ENCODE measurements at regions not wholly inside any gene's neighbourhood (a gene's known extent, or its start where the extent isn't known, plus 50 kb on each side); places are given as distances from the start of the nearest gene placed in this dataset.
A peak's percentile ranks its signal among the peaks of the same experiment; 100 is the strongest.
"Not testable (repeated sequence)": the region's sequence is repeated elsewhere in the genome, so short reads cannot be mapped to it uniquely, and the experiment has no call there.

- DNase-seq (ENCODE audit: low spot score) = no peak
Measured at GRCh38 chr15:96818861-96819260, 488.4 kb downstream of the NR2F2 start.

GRCh38 chr15:96827981-96828380 is 497.5 kb downstream of the NR2F2 start:
- no peak for DNase-seq (ENCODE audit: low spot score)

- DNase-seq (ENCODE audit: low spot score) = no peak
Measured at GRCh38 chr15:96837241-96837970, 506.9 kb downstream of the NR2F2 start.

DNA sequence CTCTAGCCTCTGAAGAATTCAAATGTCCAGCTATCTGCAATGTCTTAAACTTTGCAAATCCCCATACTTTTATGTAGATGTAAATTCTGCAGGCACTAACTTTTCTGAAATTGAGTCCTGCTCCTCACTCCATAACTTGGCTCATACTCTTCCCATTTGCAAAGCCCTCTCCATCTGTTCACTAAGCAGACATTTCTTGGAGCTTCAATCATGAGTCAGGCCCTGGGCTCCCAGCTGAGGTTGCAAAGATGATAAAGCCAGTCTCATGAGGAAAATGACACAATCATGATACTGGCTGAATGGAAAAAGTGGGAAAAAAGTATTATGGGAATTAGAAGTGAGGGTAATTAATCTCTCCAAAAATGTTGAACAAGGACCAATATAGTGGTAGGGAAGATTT is 507.6 kb downstream of the NR2F2 start:
- no peak for DNase-seq (ENCODE audit: low spot score)

DNA sequence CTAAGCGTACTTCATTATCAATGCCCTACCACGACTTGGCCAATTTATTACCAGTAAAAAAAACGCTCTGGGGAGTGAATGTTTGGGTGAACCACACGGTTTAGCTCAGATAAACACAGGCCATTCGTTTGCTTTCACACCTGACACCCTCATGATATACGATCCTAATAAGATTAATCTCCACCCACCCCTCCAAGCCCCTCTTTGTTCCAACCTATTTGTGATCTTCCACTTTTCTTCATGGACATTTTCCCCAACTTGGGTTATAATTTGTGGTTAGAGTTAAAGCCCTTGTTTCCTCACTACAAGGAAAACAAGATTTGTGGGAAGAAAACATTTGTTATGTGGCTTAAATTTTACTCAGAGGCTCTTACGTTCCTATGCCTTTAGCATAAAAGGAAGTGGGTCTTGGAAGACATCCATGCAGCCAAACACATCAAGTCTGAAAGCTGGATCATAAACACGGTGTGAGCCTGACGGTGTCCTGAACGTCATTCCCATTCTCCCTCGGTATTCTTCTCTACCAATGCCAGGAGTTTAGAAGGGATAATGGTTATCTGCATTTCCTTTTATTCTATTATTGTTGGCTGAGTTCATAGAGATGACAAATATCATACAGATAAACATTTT is 518.9 kb downstream of the NR2F2 start:
- DNase-seq (ENCODE audit: low spot score) = no peak

DNA sequence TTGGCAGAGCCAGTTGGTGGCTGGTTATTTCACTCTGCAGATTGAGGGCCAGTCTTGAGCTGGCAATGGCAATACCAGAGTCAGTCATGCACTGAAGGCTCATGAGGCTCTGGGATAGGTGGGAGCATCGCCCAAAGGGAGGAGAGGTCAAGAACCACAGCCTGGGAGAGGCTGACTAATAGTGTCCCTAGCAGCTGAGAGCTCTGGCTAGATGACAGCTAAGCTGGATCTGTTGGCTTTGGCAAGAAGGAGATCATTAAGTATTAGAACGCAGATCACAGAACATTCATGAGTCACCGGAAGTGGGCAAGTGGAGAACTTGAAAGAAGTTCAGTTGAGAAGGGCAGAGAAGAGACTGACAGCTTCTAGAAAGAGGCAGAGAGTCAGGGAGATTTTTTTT is 521.1 kb downstream of the NR2F2 start:
- DNase-seq (ENCODE audit: low spot score) = no peak

DNA sequence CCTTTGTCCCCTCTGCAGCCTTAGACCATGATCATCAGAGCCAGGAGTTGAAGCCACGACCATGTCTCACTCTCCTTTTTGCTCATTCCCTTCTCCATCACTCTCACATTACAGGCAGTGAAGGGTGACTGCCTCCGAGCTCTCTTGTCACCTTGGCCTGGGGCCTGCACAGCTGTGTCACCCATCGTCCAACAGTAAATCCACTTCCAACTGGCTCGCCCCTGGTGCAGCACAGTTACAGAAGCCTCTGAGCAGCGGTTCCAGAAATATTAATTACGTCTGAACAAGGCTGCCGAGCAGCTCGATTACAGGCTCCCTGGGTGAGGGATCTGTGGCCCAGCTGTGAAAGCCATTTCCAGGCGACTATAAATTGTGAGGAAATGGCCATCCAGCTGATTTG is 528.2 kb downstream of the NR2F2 start:
- no peak for DNase-seq (ENCODE audit: low spot score)

DNA sequence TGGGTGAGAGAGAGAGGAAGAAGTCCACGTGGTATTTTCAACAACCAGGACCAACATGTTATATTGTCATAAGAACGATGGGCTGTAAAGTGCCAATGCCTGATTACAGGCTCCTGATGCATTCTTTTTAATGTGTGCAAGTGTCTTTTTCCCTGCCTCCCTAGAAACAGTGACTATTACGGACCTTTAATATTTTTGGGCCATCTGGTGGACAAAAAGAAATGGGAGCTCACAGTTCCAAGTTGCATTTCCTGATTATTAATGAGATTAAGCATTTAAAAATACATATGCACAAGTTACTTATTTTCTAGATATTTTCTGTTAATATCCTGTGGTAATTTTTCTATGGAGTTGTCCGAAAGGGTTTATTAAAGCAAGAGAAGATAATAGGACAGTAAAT is 530.2 kb downstream of the NR2F2 start:
- no peak for DNase-seq (ENCODE audit: low spot score)

DNA sequence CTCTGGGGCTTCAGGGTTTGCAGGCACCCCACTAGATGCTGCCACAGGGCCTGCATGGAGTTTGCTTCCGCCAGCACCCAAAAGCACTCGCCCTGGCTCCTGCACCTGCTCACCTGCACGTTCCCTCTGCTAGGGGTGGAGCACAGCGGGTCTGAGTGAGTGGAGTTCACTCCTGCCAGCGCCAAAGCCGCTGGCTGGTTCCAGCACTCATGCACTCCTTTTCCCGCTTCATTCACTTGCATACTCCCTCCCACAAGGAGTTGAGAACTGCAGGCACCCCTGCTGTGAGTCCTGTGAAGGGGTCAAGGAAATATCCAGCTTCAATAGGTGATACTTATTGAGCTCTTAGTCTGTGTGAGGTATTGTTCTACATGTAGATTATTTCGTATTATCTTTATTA is 537.5 kb downstream of the NR2F2 start:
- DNase-seq (ENCODE audit: low spot score) = no peak

GRCh38 chr15:96869122-96869521 is 538.6 kb downstream of the NR2F2 start:
- no peak for DNase-seq (ENCODE audit: low spot score)

DNA sequence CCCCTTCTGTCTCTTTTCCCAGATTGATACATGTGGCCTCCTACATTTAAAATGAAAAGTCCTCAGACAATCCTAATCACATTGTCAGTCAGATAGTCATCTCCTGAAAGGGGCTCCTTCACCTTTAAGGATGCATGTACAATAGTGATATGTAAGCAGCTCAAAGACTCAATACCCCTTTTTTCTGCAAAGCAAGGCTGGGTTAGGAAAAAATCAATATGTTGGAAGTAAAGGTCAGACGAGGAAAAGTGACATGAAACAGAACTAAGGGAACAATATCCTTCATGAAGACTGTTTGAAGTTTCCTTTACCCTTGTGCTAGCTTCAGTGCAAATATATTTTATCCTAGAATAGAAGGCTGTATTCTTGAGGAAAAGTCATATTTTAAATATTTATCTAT is 539.3 kb downstream of the NR2F2 start:
- no peak for DNase-seq (ENCODE audit: low spot score)

GRCh38 chr15:96870580-96870979 is 540.1 kb downstream of the NR2F2 start:
- no peak for DNase-seq (ENCODE audit: low spot score)

GRCh38 chr15:96877442-96877841 is 546.9 kb downstream of the NR2F2 start:
- DNase-seq (ENCODE audit: low spot score) = not testable (repeated sequence)

DNA sequence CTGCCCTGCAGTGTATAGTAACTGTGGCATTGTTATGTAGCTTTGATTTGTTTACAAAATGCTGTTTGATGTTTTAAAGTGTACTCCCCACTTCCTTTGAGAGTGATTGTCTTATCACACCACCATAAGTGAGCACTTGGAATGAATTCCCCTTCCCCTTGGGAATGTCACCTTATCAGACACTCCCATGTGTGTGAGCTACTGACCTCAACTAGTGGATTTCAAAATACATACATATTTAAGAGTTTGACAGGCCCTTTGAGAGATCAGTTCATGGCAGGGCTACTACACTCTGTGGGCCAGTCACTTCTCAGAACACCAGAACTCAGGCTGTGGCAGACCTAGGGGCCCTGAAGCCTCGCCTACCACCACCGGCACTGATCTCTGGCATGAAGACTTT is 547.6 kb downstream of the NR2F2 start:
- DNase-seq (ENCODE audit: low spot score) = no peak

- DNase-seq (ENCODE audit: low spot score) = no peak
Measured at GRCh38 chr15:96882121-96882772, 551.7 kb downstream of the NR2F2 start.

- DNase-seq (ENCODE audit: low spot score) = no peak
Measured at GRCh38 chr15:96887730-96888129, 557.2 kb downstream of the NR2F2 start.

GRCh38 chr15:96888764-96889163 is 558.3 kb downstream of the NR2F2 start:
- no peak for DNase-seq (ENCODE audit: low spot score)

DNA sequence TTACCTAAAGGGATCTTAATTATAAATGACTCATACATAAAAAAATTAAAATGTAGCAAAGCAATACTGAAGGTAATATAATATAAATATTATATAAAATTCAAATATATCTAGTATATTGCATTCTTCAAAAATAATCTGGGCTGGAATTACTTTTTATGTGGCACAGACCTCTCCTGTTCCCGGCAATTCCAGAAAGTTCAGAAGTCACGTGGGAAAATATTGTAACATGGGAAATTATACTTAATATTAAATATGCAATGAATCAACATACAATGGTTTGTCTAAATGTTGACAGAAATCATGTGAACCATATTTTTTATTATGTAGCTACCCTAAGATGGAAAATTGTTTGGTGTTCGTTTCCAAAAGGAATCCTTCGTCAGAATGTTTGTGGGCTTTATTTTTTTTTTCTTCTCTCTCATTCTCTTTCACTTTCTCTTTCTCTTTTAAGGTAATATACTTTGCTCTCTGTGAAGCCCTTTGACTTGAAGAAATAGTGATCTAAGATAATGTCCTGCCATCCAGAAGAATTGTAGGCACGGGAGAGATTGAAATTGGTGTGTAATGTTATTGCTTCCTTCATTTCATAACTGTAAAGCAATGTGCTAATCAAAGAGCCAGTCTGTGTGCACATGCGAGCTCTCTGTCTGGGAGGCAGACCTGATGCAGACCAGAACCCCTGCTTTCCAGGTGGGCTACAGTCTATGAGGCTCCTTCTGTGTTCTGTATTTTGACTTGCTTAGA is 559.4 kb downstream of the NR2F2 start:
- DNase-seq (ENCODE audit: low spot score) = no peak

DNA sequence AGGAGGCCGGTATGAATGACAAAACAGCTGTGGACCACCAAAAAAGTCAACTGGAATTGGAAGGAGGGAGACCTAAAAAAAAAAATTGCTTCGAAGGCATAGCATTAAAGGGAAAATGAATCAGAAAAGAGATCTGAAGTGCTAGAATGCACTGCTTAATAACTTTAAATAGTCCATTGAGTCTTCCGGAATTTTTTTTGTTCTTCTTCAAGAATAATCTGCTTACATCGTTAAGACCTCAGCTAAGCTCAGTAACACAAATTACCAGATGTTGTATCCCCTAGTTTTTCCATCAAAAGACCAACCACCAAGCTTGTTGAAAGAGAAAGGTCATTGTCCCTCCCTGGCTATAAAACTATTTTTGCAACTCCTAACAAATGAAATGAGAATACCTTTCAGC is 560.5 kb downstream of the NR2F2 start:
- DNase-seq (ENCODE audit: low spot score) = no peak

DNA sequence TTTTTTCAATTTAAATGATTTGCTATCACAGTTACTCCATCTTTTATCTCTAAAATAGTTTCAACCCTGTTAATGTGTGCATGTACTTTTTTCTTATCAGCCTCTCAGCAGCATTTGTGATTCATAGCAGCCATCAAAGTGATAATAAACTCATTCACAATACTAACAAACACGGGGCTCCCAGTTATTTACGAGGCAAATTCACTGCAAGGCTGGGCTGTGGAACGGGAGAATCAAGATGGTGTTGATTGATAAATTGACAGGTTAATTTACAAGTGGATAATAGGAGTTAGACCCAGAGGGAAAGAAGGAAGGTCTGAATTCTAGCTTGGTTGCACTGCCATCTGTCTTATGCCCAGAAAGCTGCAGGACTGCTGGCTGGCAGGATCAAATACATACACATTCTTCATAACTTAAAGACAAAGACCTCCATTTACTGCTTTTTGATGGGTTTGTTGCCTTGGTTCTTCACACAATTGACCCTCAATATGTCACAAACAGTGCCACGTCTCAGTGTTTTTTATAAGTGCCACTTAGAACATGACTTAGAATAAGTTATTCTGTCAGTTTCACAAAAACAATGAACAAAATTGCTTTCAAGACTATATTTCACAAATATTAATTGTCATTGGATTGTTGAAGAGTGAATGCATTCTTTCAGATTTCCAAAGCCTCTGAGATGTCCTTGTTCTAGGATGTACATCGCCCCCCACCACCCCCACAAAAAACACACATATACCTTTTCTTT is 562.8 kb downstream of the NR2F2 start:
- peak; percentile 12 for DNase-seq (ENCODE audit: low spot score)

DNA sequence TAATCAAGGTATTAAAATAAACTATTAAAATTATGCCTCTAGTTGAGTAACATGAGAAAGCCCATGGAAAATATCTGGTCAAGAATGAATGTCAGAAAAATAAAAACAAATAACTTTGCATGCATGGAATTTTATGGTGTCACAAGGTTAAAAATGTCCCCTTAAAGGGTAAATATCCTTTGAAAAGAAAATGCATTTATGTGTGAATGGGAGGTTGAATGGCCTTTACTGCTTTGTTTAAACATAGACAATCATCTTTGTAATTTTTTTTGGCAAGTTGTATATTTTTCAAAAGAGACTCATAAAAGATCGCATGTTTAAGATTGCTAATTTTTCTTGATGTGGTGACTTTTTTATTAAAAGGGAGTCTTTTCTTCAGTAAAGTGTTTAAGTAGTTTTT is 564.2 kb downstream of the NR2F2 start:
- DNase-seq (ENCODE audit: low spot score) = no peak

DNA sequence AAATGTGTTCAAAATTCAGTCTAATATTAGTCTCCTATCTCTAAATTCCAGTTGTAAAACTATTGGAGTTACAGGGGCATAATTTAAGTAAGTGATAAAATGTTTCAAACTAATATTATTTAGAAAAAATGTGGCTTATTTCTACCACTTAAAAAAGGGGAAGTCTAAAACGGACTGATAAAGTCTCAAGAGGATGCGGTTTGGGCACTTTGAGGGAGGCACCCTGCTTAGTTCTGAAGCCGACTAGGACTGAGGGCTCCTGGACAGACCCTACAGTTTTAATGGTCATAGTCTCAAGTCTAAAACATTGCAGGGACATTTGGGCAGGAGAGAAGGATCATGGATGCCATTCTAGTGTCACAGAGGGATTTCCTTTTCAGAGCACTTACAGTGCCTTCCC is 566.3 kb downstream of the NR2F2 start:
- DNase-seq (ENCODE audit: low spot score) = no peak

All from NAMALWA (cell line).